GM20000 (cell line): ENCODE measurements at regions not wholly inside any gene's neighbourhood (a gene's known extent, or its start where the extent isn't known, plus 50 kb on each side); places are given as distances from the start of the nearest gene placed in this dataset.

Experiments used
- DNase-seq: peaks from one replicate; pipeline ENCODE4 v3.0.0; 2012; ENCODE audit warnings: low spot score
- CTCF ChIP-seq: IDR thresholded peaks from 2 replicates; pipeline ENCODE4 v1.5.1; 2012; ENCODE audit warnings: mild to moderate bottlenecking, control low read depth; ENCODE audit errors: extremely low read depth, missing control alignments

DNA sequence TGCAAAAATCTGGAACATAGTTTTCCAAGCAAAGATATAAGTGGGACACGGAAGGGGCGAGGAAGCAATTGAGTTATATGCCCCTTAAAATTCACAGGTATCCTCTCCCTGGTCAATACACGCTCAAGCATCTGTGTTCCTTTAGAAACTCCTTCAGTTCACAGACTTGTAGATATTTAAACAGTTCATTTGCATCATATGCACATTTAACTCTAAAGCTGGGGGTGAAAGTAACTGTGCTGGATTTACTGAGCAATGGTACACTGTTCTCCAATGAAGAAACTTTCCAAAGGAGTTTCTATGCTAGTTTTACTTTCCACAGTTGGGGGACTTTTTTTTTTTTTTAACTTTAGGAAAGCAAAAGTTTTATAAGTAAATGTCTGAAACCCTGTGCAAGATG is 293.0 kb upstream of the TNP1 start:
- no peak for DNase-seq
- no peak for TF ChIP-seq CTCF

- no peak for TF ChIP-seq CTCF
- no peak for DNase-seq
Measured at GRCh38 chr2:217151509-217152206, 291.8 kb upstream of the TNP1 start.

DNA sequence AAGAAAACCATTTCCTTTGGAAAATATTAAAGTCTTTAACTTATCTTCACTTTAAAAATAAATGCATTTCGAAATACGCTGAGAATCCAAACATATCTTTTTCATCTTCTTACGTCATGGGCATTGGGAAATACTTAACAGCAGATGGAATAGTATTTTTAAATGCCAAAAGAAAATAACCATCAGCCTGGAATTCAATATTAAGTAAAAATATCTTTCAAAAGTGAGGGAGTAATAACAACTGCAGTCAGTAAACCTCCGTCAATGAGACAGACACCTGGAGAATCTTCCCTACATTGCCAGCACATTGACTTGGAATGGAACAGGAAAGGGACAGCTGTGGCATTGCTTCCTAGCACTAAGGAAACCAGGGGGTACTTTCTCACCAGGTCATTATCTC is 290.4 kb upstream of the TNP1 start:
- no peak for TF ChIP-seq CTCF
- no peak for DNase-seq

DNA sequence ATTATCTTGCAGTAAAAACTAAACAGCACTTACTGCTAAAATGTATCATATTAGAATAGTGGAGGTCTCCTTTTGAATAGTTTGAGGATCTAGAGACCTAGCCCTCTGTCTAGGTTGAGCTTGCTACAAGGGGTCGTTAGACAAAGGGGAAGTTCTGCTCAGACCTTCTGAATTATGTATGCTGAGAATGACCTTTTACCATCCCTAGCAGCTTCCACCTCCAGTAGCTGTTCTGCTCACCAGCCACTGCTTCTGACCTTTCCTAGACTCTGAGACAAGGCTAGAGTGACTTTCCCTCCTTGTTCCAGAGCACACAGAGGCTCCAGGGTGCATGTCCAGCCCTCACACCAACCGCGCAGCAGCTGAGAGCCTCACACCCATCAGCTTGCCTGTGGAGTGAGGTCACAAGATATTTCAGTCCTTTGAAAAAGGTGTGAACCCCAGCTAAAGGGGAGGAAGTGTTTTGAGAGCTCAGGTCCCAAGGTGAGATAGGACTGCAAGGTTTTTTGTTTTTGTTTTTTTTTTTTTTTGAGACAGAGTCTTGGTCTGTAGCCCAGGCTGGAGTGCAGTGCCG is 289.3 kb upstream of the TNP1 start:
- DNase-seq, result no peak
- TF ChIP-seq CTCF, result no peak

GRCh38 chr2:217147818-217148217 is 288.0 kb upstream of the TNP1 start:
- no peak for DNase-seq
- TF ChIP-seq CTCF, result no peak

DNA sequence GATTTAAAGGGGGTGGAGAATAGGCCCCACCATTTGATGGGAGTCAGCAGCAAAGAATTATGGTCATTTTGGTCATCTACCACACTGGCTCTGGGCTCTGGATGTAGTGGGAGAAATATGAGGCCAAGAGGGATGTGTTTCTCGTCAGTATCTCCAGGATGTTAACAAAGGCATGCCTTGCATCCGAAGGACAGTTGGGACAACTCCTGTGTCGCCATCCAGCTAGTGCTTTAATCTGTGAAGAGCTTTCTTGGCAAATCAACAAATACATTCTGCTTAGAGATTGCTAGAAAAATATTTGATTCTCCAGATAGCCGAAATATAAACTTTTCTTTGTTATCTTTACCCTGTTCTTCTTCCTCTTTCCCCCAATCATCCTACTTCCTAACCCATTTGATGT is 287.1 kb upstream of the TNP1 start:
- no peak for DNase-seq
- no peak for TF ChIP-seq CTCF

- peak; percentile 43 for TF ChIP-seq CTCF
- DNase-seq, result no peak
Measured at GRCh38 chr2:217142649-217143266, 282.9 kb upstream of the TNP1 start.
